ENCODE measurements at regions not wholly inside any gene's neighbourhood (a gene's known extent, or its start where the extent isn't known, plus 50 kb on each side); places are given as distances from the start of the nearest gene placed in this dataset.

- no peak for DNase-seq
These were observed 53.5 kb upstream of the TSHZ3 start for GRCh38 chr19:31402529-31403316.

- DNase-seq: no peak
These were observed 56.9 kb upstream of the TSHZ3 start for GRCh38 chr19:31406106-31406505.

- peak; percentile 75 for DNase-seq
These were observed 59.4 kb upstream of the TSHZ3 start for GRCh38 chr19:31408460-31409124.

GRCh38 chr19:31413353-31413752 is 64.1 kb upstream of the TSHZ3 start:
- DNase-seq: peak; percentile 21

- DNase-seq: peak; percentile 9
These were observed 66.1 kb upstream of the TSHZ3 start for GRCh38 chr19:31415322-31415721.

GRCh38 chr19:31416548-31416947 is 67.3 kb upstream of the TSHZ3 start:
- peak; percentile 25 for DNase-seq

GRCh38 chr19:31418055-31418454 is 68.8 kb upstream of the TSHZ3 start:
- DNase-seq: peak; percentile 67

- no peak for DNase-seq
These were observed 69.6 kb upstream of the TSHZ3 start for GRCh38 chr19:31418692-31419430.

- no peak for DNase-seq
These were observed 70.7 kb upstream of the TSHZ3 start for GRCh38 chr19:31419871-31420445.

GRCh38 chr19:31421082-31421481 is 71.8 kb upstream of the TSHZ3 start:
- no peak for DNase-seq

- no peak for DNase-seq
These were observed 72.6 kb upstream of the TSHZ3 start for GRCh38 chr19:31421856-31422255.

- DNase-seq: no peak
These were observed 74.7 kb upstream of the TSHZ3 start for GRCh38 chr19:31423896-31424295.

- DNase-seq: no peak
These were observed 75.8 kb upstream of the TSHZ3 start for GRCh38 chr19:31424861-31425620.

- no peak for DNase-seq
These were observed 78.6 kb upstream of the TSHZ3 start for GRCh38 chr19:31427857-31428256.

- DNase-seq: no peak
These were observed 81.1 kb upstream of the TSHZ3 start for GRCh38 chr19:31430381-31430780.

- DNase-seq: no peak
These were observed 83.1 kb upstream of the TSHZ3 start for GRCh38 chr19:31432201-31432810.

GRCh38 chr19:31436121-31436776 is 87.0 kb upstream of the TSHZ3 start:
- DNase-seq: peak; percentile 66

- DNase-seq: no peak
These were observed 89.4 kb upstream of the TSHZ3 start for GRCh38 chr19:31438401-31439269.

GRCh38 chr19:31439270-31439573 is 90.0 kb upstream of the TSHZ3 start:
- no peak for DNase-seq

- DNase-seq: no peak
These were observed 95.7 kb upstream of the TSHZ3 start for GRCh38 chr19:31444931-31445330.

- DNase-seq: no peak
These were observed 96.2 kb upstream of the TSHZ3 start for GRCh38 chr19:31445406-31445805.

Measured in islet precursor cell (in vitro differentiated cells).